Keratinocyte (primary cell): ENCODE measurements at regions not wholly inside any gene's neighbourhood (a gene's known extent, or its start where the extent isn't known, plus 50 kb on each side); places are given as distances from the start of the nearest gene placed in this dataset.

ENCODE experiments used
- EZH2 ChIP-seq: IDR thresholded peaks from one replicate; pipeline ENCODE4 v1.6.1; 2012; ENCODE audit warnings: inconsistent platforms, mild to moderate bottlenecking, low read length, moderate library complexity
- TF ChIP-seq, protein P1 (sequence below), 3 experiments: IDR thresholded peaks in 1 of 3; conservative IDR thresholded peaks in 1 of 3; optimal IDR thresholded peaks in 1 of 3; 2 replicates in 2 of 3; 3 replicates in 1 of 3; pipeline versions ENCODE3 to v1.5.1; 2011; ENCODE audit warnings: low read length in 3 of 3, mild to moderate bottlenecking in 3 of 3, moderate library complexity in 2 of 3, control low read depth in 1 of 3, inconsistent platforms in 1 of 3; ENCODE audit not compliant: insufficient read depth in 2 of 3; ENCODE audit errors: extremely low read depth in 1 of 3

- TF ChIP-seq, protein P1, sequence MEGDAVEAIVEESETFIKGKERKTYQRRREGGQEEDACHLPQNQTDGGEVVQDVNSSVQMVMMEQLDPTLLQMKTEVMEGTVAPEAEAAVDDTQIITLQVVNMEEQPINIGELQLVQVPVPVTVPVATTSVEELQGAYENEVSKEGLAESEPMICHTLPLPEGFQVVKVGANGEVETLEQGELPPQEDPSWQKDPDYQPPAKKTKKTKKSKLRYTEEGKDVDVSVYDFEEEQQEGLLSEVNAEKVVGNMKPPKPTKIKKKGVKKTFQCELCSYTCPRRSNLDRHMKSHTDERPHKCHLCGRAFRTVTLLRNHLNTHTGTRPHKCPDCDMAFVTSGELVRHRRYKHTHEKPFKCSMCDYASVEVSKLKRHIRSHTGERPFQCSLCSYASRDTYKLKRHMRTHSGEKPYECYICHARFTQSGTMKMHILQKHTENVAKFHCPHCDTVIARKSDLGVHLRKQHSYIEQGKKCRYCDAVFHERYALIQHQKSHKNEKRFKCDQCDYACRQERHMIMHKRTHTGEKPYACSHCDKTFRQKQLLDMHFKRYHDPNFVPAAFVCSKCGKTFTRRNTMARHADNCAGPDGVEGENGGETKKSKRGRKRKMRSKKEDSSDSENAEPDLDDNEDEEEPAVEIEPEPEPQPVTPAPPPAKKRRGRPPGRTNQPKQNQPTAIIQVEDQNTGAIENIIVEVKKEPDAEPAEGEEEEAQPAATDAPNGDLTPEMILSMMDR (optimal IDR thresholded peaks at IDR 0.05 in 1 of 3, IDR thresholded peaks at IDR 0.05 in 1 of 3, conservative IDR thresholded peaks at IDR 0.05 in 1 of 3; ENCODE audit: extremely low read depth in 1 of 3, insufficient read depth in 2 of 3, low read length in 3 of 3) = no peak
- no peak for TF ChIP-seq EZH2
These were observed 492.2 kb upstream of the B3GAT1 start for GRCh38 chr11:134904103-134904790.
